ENCODE measurements at regions not wholly inside any gene's neighbourhood (a gene's known extent, or its start where the extent isn't known, plus 50 kb on each side); places are given as distances from the start of the nearest gene placed in this dataset.

- TF ChIP-seq CTCF (IDR thresholded peaks at IDR 0.05) (no peak), POLR2A (IDR thresholded peaks at IDR 0.05) (no peak)
These were observed 143.3 kb upstream of the TNPO1 start for GRCh38 chr5:72673180-72673579.

All from right lobe of liver (tissue), 4 donors.